Pancreas (tissue), 10 donors: ENCODE measurements at regions not wholly inside any gene's neighbourhood (a gene's known extent, or its start where the extent isn't known, plus 50 kb on each side); places are given as distances from the start of the nearest gene placed in this dataset.

ENCODE experiments used
- ATAC-seq, 4 donors: fragments of 200-7000 bp; cut with Tn5 transposase; one replicate each; pipeline versions ENCODE4 v1.8.0 to v1.9.1; 2020; ENCODE audit warnings: mild to moderate bottlenecking in 4 of 4, moderate library complexity in 4 of 4
- DNase-seq, 6 donors: peaks; one replicate each; pipeline ENCODE4 v3.0.0-alpha.2; 2020
- FAIRE-seq: peaks from 2 replicates; lab custom pipeline; 2012; peaks lifted over from hg19 to GRCh38; lab: Jason Lieb, UNC
- H3K27ac ChIP-seq, 4 donors: fragments of 200-600 bp; sonication (generic); 1 replicate in 3 of 4; 2 replicates in 1 of 4; pipeline versions ENCODE4 v1.5.0 to v1.8.0; 2020
- H3K27me3 ChIP-seq, 4 donors: fragments of 200-600 bp; one replicate each; pipeline ENCODE4 v1.8.0; 2021
- H3K36me3 ChIP-seq, 3 donors: fragments of 200-600 bp; sonication (generic) in 1 of 3; one replicate each; pipeline versions ENCODE4 v1.5.0 to v1.8.0; 2020 to 2021
- H3K4me1 ChIP-seq, 3 donors: fragments of 200-600 bp; one replicate each; pipeline ENCODE4 v1.8.0; 2021
- H3K4me3 ChIP-seq, 4 donors: fragments of 200-600 bp; sonication (generic) in 2 of 4; one replicate each; pipeline versions ENCODE4 v1.5.0 to v1.8.0; 2020 to 2021
- H3K9me3 ChIP-seq, 4 donors: fragments of 200-600 bp; one replicate each; pipeline ENCODE4 v1.8.0; 2021
- WGBS, 2 donors: extraction: QIAGEN DNeasy Blood & Tissue Kit; methylation state at CpG; one replicate each; pipeline ENCODE4 v1.1.7; 2013; 5-methylcytosine and 5-hydroxymethylcytosine counted together
- intact Hi-C, 3 donors: fragments of 100-400 bp; cut with DNase I; formaldehyde crosslinking; loops; one replicate each; pipeline versions ENCODE4 v1.11.1 to v1.14.2; 2022
- TF ChIP-seq, protein P1 (sequence below), 4 donors: fragments of 200-600 bp; sonication (generic) in 3 of 4; IDR thresholded peaks; one replicate each; pipeline versions ENCODE4 v1.5.0 to v1.8.0; 2021; ENCODE audit warnings: antibody characterized with exemption in 4 of 4
- donor health status: healthy with polysubstance abuse.
- donor health status: DM: no; HTN: no; CAD: no; lungs with moderate emphysema.
- donor health status: DM: no; HTN: no; CAD: no.
- donor health status: control.
- donor health status: control.
- donor health status: Bipolar disorder and iron deficiency.
- donor health status: DM: yes; HTN: yes; CAD: no.
- donor health status: DM: no; HTN: no; CAD: no.
- donor health status: DM: no; HTN: no; CAD: no.
- donor health status: DM: yes; HTN: yes; CAD: no.

DNA sequence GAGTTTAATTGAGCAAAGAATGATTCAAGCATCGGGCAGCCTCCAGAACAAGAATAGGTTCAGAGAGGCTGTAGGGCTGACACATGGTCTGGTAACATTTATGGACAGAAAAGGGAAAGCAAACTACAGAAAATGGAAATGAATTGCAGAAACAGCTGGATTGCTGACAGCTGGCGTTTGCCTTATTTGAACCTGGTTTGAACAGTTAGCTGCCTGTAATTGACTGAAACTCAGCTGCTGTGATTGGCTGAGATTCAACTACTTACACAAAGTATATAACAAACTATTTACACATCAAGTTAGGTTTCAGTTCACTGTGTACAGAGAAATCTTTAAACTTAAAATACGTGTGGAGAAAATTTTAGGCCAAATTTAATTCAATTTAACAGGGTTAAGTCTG is 441.7 kb downstream of the PRELID2 start:
- Histone ChIP-seq H3K36me3 (no peaks in the 10 kb centered on the region), H3K27ac (no peak overlapping the region), H3K4me1 (no peaks in the 10 kb centered on the region), H3K9me3 (no peaks in the 10 kb centered on the region), H3K27me3 (no peaks in the 10 kb centered on the region), H3K4me3 (no peak overlapping the region)
- no peak for DNase-seq
- 73 to 74% methylated on average over 3 of the region's 3 CpGs for WGBS, 2 donors
- TF ChIP-seq, protein P1, sequence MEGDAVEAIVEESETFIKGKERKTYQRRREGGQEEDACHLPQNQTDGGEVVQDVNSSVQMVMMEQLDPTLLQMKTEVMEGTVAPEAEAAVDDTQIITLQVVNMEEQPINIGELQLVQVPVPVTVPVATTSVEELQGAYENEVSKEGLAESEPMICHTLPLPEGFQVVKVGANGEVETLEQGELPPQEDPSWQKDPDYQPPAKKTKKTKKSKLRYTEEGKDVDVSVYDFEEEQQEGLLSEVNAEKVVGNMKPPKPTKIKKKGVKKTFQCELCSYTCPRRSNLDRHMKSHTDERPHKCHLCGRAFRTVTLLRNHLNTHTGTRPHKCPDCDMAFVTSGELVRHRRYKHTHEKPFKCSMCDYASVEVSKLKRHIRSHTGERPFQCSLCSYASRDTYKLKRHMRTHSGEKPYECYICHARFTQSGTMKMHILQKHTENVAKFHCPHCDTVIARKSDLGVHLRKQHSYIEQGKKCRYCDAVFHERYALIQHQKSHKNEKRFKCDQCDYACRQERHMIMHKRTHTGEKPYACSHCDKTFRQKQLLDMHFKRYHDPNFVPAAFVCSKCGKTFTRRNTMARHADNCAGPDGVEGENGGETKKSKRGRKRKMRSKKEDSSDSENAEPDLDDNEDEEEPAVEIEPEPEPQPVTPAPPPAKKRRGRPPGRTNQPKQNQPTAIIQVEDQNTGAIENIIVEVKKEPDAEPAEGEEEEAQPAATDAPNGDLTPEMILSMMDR (IDR thresholded peaks at IDR 0.05), result no peak
- intact Hi-C loops, result no loop called here
- FAIRE-seq, result no peak
- no peak for ATAC-seq

DNA sequence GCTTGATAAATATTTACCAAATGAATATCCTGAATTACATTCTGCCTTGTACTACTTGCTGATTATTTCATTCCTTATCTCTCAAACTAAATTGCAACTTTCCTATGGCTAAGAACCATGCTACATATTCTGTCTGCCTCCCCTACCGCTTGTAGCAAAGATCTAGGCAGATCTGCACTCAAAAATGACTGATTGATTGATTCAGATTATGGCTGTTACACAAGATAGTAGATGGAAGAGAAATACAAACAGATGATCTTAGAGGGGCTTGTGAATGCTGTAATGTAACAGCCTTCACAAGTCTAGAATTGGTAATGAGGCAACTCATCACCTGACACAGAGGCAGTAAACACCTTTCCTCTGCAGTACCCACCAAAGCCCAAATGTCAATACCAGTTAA is 446.1 kb downstream of the PRELID2 start:
- Histone ChIP-seq H3K36me3 (no peaks in the 10 kb centered on the region), H3K4me3 (no peak overlapping the region), H3K4me1 (no peaks in the 10 kb centered on the region), H3K9me3 (no peaks in the 10 kb centered on the region), H3K27ac (no peak overlapping the region), H3K27me3 (no peaks in the 10 kb centered on the region)
- intact Hi-C loops, result no loop called here
- TF ChIP-seq, protein P1 (IDR thresholded peaks at IDR 0.05), result no peak
- 37 to 85% methylated on average over 1 of the region's 1 CpG for WGBS, 2 donors
- ATAC-seq (no peak), FAIRE-seq (no peak), DNase-seq (no peak)

DNA sequence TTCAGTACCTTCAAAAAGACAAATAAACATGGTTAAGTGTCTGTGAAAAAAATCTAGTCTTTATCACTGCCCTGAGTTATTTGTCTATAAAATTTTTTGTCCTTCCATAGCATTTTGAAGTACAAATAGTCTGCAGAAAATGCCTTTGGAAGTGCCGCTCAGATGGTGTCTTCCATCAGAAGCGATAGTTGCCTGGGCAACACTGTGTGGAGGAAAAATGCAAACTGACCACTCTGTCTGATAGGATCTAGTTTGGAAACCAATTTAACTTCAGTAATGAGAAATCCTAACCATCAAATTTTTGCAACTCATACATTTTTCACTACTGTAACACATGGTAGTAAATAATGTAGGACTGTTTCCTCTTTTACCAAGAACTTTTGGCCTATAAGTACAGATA is 449.9 kb downstream of the PRELID2 start:
- ATAC-seq, result no peak
- TF ChIP-seq, protein P1 (IDR thresholded peaks at IDR 0.05), result no peak
- intact Hi-C loops, result no loop called here
- 96 to 99% methylated on average over 2 of the region's 2 CpGs for WGBS, 2 donors
- Histone ChIP-seq H3K27ac (no peak overlapping the region), H3K4me1 (no peaks in the 10 kb centered on the region), H3K36me3 (no peaks in the 10 kb centered on the region), H3K9me3 (no peaks in the 10 kb centered on the region), H3K4me3 (no peak overlapping the region), H3K27me3 (no peaks in the 10 kb centered on the region)
- DNase-seq, result no peak
- FAIRE-seq, result no peak

DNA sequence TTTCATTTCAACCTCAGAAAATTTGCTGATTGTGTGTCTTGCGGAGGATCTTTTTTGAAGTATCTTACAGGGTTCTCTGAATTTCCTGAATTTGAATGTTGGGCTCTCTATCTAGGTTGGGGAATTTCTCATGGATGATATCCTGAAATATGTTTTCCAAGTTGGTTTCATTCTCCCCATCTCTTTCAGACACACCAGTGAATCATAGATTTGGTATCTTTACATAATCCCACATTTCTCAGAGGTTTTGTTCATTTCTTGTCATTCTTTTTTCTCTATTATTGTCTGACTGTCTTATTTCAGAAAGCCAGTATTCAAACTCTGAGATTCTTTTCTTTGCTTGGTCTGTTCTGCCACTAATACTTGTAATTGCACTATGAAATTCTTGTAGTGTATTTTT is 456.9 kb downstream of the PRELID2 start:
- no peak for ATAC-seq
- intact Hi-C loops, result no loop called here
- Histone ChIP-seq H3K9me3 (no peaks in the 10 kb centered on the region), H3K36me3 (no peaks in the 10 kb centered on the region), H3K4me1 (no peaks in the 10 kb centered on the region), H3K4me3 (no peak overlapping the region), H3K27ac (no peak overlapping the region), H3K27me3 (no peaks in the 10 kb centered on the region)
- TF ChIP-seq, protein P1 (IDR thresholded peaks at IDR 0.05), result no peak
- FAIRE-seq, result no peak
- WGBS, 2 donors, result 57 to 100% methylated on average over 1 of the region's 1 CpG
- DNase-seq, result no peak

DNA sequence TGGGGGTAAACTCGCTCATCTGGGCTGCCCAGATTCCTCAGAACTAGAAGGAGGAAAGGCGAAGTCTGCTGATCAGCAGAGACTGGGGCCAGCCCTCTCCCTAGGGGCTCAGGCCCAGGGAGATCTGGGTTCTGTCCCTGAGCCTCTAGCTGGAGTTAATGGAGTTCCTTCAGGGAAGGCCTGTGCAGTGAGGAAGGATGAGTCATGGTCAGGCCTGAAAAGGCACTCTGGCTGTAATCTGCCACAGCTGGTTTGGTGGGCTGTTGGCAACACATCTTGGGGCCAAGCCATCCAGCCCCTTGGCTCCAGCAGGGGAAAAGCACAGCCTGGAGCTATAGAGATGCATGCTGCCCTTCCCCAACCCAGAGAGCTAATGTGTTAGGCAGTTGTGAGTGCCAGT is 459.6 kb downstream of the PRELID2 start:
- intact Hi-C loops, result no loop called here
- 87 to 88% methylated on average over 2 of the region's 2 CpGs for WGBS, 2 donors
- Histone ChIP-seq H3K27me3 (no peaks in the 10 kb centered on the region), H3K4me3 (no peak overlapping the region), H3K4me1 (no peaks in the 10 kb centered on the region), H3K27ac (no peak overlapping the region), H3K9me3 (no peaks in the 10 kb centered on the region), H3K36me3 (no peaks in the 10 kb centered on the region)
- no peak for FAIRE-seq
- no peak for ATAC-seq
- DNase-seq, result peak in 1 of 6 donors; percentile 7
- TF ChIP-seq, protein P1 (IDR thresholded peaks at IDR 0.05), result no peak
